Peyer's patch (tissue), 4 donors: ENCODE measurements at regions not wholly inside any gene's neighbourhood (a gene's known extent, or its start where the extent isn't known, plus 50 kb on each side); places are given as distances from the start of the nearest gene placed in this dataset.

Experiments
- DNase-seq, 3 donors: peaks; one replicate each; pipeline ENCODE4 v3.0.0-alpha.2; 2017 to 2019
- H3K27ac ChIP-seq, 4 donors: fragments of 200-600 bp; sonication (generic); one replicate each; pipeline ENCODE4 v1.5.1; 2016 to 2019
- H3K27me3 ChIP-seq, 2 donors: fragments of 200-600 bp; sonication (generic); one replicate each; pipeline ENCODE4 v1.5.1; 2019
- H3K36me3 ChIP-seq, 3 donors: fragments of 200-600 bp; sonication (generic); one replicate each; pipeline ENCODE4 v1.5.1; 2016 to 2019
- H3K4me1 ChIP-seq, 4 donors: fragments of 200-600 bp; sonication (generic); one replicate each; pipeline ENCODE4 v1.5.1; 2016 to 2019
- H3K4me3 ChIP-seq, 4 donors: fragments of 200-600 bp; sonication (generic); 1 replicate in 3 of 4; 2 replicates in 1 of 4; pipeline ENCODE4 v1.5.1; 2016 to 2019; ENCODE audit warnings: mild to moderate bottlenecking in 1 of 4
- H3K9me3 ChIP-seq, 4 donors: fragments of 200-600 bp; sonication (generic); one replicate each; pipeline ENCODE4 v1.5.1; 2016 to 2019; ENCODE audit warnings: mild to moderate bottlenecking in 1 of 4
- CTCF ChIP-seq, 6 experiments: fragments of 450-650 bp in 4 of 6; fragments of 200-600 bp in 2 of 6; sonication (generic) in 1 of 6; IDR thresholded peaks; one replicate each; pipeline ENCODE4 v1.5.1; 2017 to 2019; ENCODE audit warnings: antibody characterized with exemption in 6 of 6, mild to moderate bottlenecking in 3 of 6, moderate library complexity in 1 of 6
- POLR2A ChIP-seq, 2 donors: fragments of 450-650 bp; IDR thresholded peaks; one replicate each; pipeline ENCODE4 v1.5.1; 2017; ENCODE audit warnings: antibody characterized with exemption in 2 of 2, mild to moderate bottlenecking in 2 of 2, moderate library complexity in 2 of 2

GRCh38 chr9:129455151-129455995 lies 165.5 kb downstream of the C9orf50 start:
- H3K36me3 ChIP-seq, result no peaks in the 10 kb centered on the region
- no peak overlapping the region for H3K4me3 ChIP-seq
- no peaks in the 10 kb centered on the region for H3K27me3 ChIP-seq
- no peak for TF ChIP-seq CTCF (IDR thresholded peaks at IDR 0.05)
- no peak for TF ChIP-seq POLR2A (IDR thresholded peaks at IDR 0.05)
- DNase-seq, result no peak
- no peaks in the 10 kb centered on the region for H3K9me3 ChIP-seq
- peaks cover 12 to 27% (median 18%) of the 10 kb centered on the region in 4 donors for H3K4me1 ChIP-seq
- no peak overlapping the region for H3K27ac ChIP-seq

- H3K9me3 ChIP-seq, result no peaks in the 10 kb centered on the region
- no peaks in the 10 kb centered on the region for H3K27me3 ChIP-seq
- H3K36me3 ChIP-seq, result no peaks in the 10 kb centered on the region
- H3K4me3 ChIP-seq, result no peak overlapping the region
- TF ChIP-seq CTCF (IDR thresholded peaks at IDR 0.05), result no peak
- no peak for TF ChIP-seq POLR2A (IDR thresholded peaks at IDR 0.05)
- H3K4me1 ChIP-seq, result peaks cover 9 to 21% (median 12%) of the 10 kb centered on the region in 4 donors
- DNase-seq, result no peak
- no peak overlapping the region for H3K27ac ChIP-seq
Measured at GRCh38 chr9:129454467-129455067, 166.3 kb downstream of the C9orf50 start.

- no peak overlapping the region for H3K4me3 ChIP-seq
- no peak overlapping the region for H3K27ac ChIP-seq
- peaks cover under 1 to 13% (median 4%) of the 10 kb centered on the region in 4 donors for H3K4me1 ChIP-seq
- no peaks in the 10 kb centered on the region for H3K27me3 ChIP-seq
- no peaks in the 10 kb centered on the region for H3K36me3 ChIP-seq
- no peak for DNase-seq
- no peaks in the 10 kb centered on the region for H3K9me3 ChIP-seq
- TF ChIP-seq CTCF (IDR thresholded peaks at IDR 0.05) (no peak), POLR2A (IDR thresholded peaks at IDR 0.05) (no peak)
Measured at GRCh38 chr9:129453734-129454133, 167.2 kb downstream of the C9orf50 start.

GRCh38 chr9:129451669-129452068 lies 169.2 kb downstream of the C9orf50 start:
- no peak for DNase-seq
- H3K27me3 ChIP-seq, result no peaks in the 10 kb centered on the region
- no peaks in the 10 kb centered on the region for H3K9me3 ChIP-seq
- no peaks in the 10 kb centered on the region for H3K36me3 ChIP-seq
- peak overlapping the region in 2 of 4 donors; percentile 41 to 60 for H3K27ac ChIP-seq
- TF ChIP-seq CTCF (IDR thresholded peaks at IDR 0.05) (no peak), POLR2A (IDR thresholded peaks at IDR 0.05) (no peak)
- H3K4me1 ChIP-seq, result no peaks in the 10 kb centered on the region
- no peak overlapping the region for H3K4me3 ChIP-seq

GRCh38 chr9:129451089-129451656 lies 169.7 kb downstream of the C9orf50 start:
- no peak for DNase-seq
- Histone ChIP-seq H3K36me3 (no peaks in the 10 kb centered on the region), H3K4me1 (no peaks in the 10 kb centered on the region), H3K27me3 (no peaks in the 10 kb centered on the region), H3K27ac (peak overlapping the region in 2 of 4 donors; percentile 41 to 60), H3K9me3 (no peaks in the 10 kb centered on the region), H3K4me3 (no peak overlapping the region)
- TF ChIP-seq POLR2A (IDR thresholded peaks at IDR 0.05) (no peak), CTCF (IDR thresholded peaks at IDR 0.05) (no peak)
